ENCODE measurements at regions not wholly inside any gene's neighbourhood (a gene's known extent, or its start where the extent isn't known, plus 50 kb on each side); places are given as distances from the start of the nearest gene placed in this dataset.

GRCh38 chr12:30213166-30213565 is 429.4 kb upstream of the TMTC1 start:
- TF ChIP-seq POLR2A (IDR thresholded peaks at IDR 0.05; ENCODE audit: low read length), result no peak
- no peak for TF ChIP-seq GATA1 (IDR thresholded peaks at IDR 0.05; ENCODE audit: low read depth, low read length)
